ENCODE measurements at regions not wholly inside any gene's neighbourhood (a gene's known extent, or its start where the extent isn't known, plus 50 kb on each side); places are given as distances from the start of the nearest gene placed in this dataset.
"Not testable (repeated sequence)": the region's sequence is repeated elsewhere in the genome, so short reads cannot be mapped to it uniquely, and the experiment has no call there.

- no peak for TF ChIP-seq CTCF (IDR thresholded peaks at IDR 0.05; ENCODE audit: low read depth, low read length, poor library complexity, severe bottlenecking)
- TF ChIP-seq EZH2phosphoT487 (IDR thresholded peaks at IDR 0.05; ENCODE audit: borderline replicate concordance, low read length): no peak
- Histone ChIP-seq H3F3A (ENCODE audit: control insufficient read depth, insufficient read depth) (no peaks in the 10 kb centered on the region), H3K4me2 (ENCODE audit: low read length) (no peak overlapping the region), H3K27me3 (ENCODE audit: control insufficient read depth, low read length) (no peaks in the 10 kb centered on the region), H3K9me2 (replicated peaks; ENCODE audit: control insufficient read depth, low read length) (no peaks in the 10 kb centered on the region), H3K4me3 (ENCODE audit: low read length) (no peak overlapping the region), H3K27ac (ENCODE audit: low read depth, low read length) (no peak overlapping the region), H3K36me3 (ENCODE audit: control insufficient read depth, low read length) (no peaks in the 10 kb centered on the region), H3K4me1 (ENCODE audit: control insufficient read depth, low read length) (no peaks in the 10 kb centered on the region), H4K20me1 (ENCODE audit: control insufficient read depth, insufficient read depth, low read depth, low read length) (no peaks in the 10 kb centered on the region), H3K9me3 (ENCODE audit: control insufficient read depth, insufficient read depth, low read length) (peaks cover 3% of the 10 kb centered on the region; the same call in 1 of the 2 replicates), H3K79me2 (ENCODE audit: control insufficient read depth, low read length) (no peaks in the 10 kb centered on the region)
Measured at GRCh38 chr7:19552576-19552975, 156.3 kb downstream of the POLR1F start.

GRCh38 chr7:19549246-19549645 is 159.6 kb downstream of the POLR1F start:
- not testable (repeated sequence) for H3K27me3 ChIP-seq (ENCODE audit: control insufficient read depth, low read length); H3K9me3 ChIP-seq (ENCODE audit: control insufficient read depth, insufficient read depth, low read length); H3F3A ChIP-seq (ENCODE audit: control insufficient read depth, insufficient read depth); H3K27ac ChIP-seq (ENCODE audit: low read depth, low read length); H3K4me3 ChIP-seq (ENCODE audit: low read length); H3K9me2 ChIP-seq (replicated peaks; ENCODE audit: control insufficient read depth, low read length); H4K20me1 ChIP-seq (ENCODE audit: control insufficient read depth, insufficient read depth, low read depth, low read length); H3K79me2 ChIP-seq (ENCODE audit: control insufficient read depth, low read length); H3K4me2 ChIP-seq (ENCODE audit: low read length); H3K36me3 ChIP-seq (ENCODE audit: control insufficient read depth, low read length); H3K4me1 ChIP-seq (ENCODE audit: control insufficient read depth, low read length)

GRCh38 chr7:19537942-19538401 is 170.9 kb downstream of the POLR1F start:
- Histone ChIP-seq H3K9me3 (ENCODE audit: control insufficient read depth, insufficient read depth, low read length) (no peaks in the 10 kb centered on the region; the same call in 1 of the 2 replicates), H3K9me2 (replicated peaks; ENCODE audit: control insufficient read depth, low read length) (no peaks in the 10 kb centered on the region), H3K36me3 (ENCODE audit: control insufficient read depth, low read length) (no peaks in the 10 kb centered on the region), H3K27ac (ENCODE audit: low read depth, low read length) (no peak overlapping the region), H3K27me3 (ENCODE audit: control insufficient read depth, low read length) (no peaks in the 10 kb centered on the region), H4K20me1 (ENCODE audit: control insufficient read depth, insufficient read depth, low read depth, low read length) (no peaks in the 10 kb centered on the region), H3K4me3 (ENCODE audit: low read length) (no peak overlapping the region), H3F3A (ENCODE audit: control insufficient read depth, insufficient read depth) (no peaks in the 10 kb centered on the region), H3K79me2 (ENCODE audit: control insufficient read depth, low read length) (no peaks in the 10 kb centered on the region), H3K4me2 (ENCODE audit: low read length) (no peak overlapping the region), H3K4me1 (ENCODE audit: control insufficient read depth, low read length) (no peaks in the 10 kb centered on the region)
- TF ChIP-seq EZH2phosphoT487 (IDR thresholded peaks at IDR 0.05; ENCODE audit: borderline replicate concordance, low read length) (no peak), CTCF (IDR thresholded peaks at IDR 0.05; ENCODE audit: low read depth, low read length, poor library complexity, severe bottlenecking) (no peak)

- H3K27me3 ChIP-seq (ENCODE audit: control insufficient read depth, low read length): no peaks in the 10 kb centered on the region
Measured at GRCh38 chr7:19533266-19533665, 175.6 kb downstream of the POLR1F start.

More at GRCh38 chr7:19533266-19533665, 175.6 kb downstream of the POLR1F start:
- no peaks in the 10 kb centered on the region for H3K36me3 ChIP-seq (ENCODE audit: control insufficient read depth, low read length)
- no peaks in the 10 kb centered on the region for H3F3A ChIP-seq (ENCODE audit: control insufficient read depth, insufficient read depth)
- no peak overlapping the region for H3K27ac ChIP-seq (ENCODE audit: low read depth, low read length)
- no peak overlapping the region for H3K4me2 ChIP-seq (ENCODE audit: low read length)
- TF ChIP-seq CTCF (IDR thresholded peaks at IDR 0.05; ENCODE audit: low read depth, low read length, poor library complexity, severe bottlenecking) (no peak), EZH2phosphoT487 (IDR thresholded peaks at IDR 0.05; ENCODE audit: borderline replicate concordance, low read length) (no peak)
- H3K4me3 ChIP-seq (ENCODE audit: low read length): no peak overlapping the region
- no peaks in the 10 kb centered on the region for H3K79me2 ChIP-seq (ENCODE audit: control insufficient read depth, low read length)
- no peaks in the 10 kb centered on the region for H4K20me1 ChIP-seq (ENCODE audit: control insufficient read depth, insufficient read depth, low read depth, low read length)
- H3K4me1 ChIP-seq (ENCODE audit: control insufficient read depth, low read length): no peaks in the 10 kb centered on the region
- no peaks in the 10 kb centered on the region; the same call in 1 of the 2 replicates for H3K9me3 ChIP-seq (ENCODE audit: control insufficient read depth, insufficient read depth, low read length)
- H3K9me2 ChIP-seq (replicated peaks; ENCODE audit: control insufficient read depth, low read length): no peaks in the 10 kb centered on the region

Measured in DOHH2 (cell line).